Stimulated activated CD8-positive, alpha-beta memory T cell treated with anti-CD3 and anti-CD28 coated beads, Interleukin-15, amount 100 ng/mL, for 1 hour (primary cell): ENCODE measurements at regions not wholly inside any gene's neighbourhood (a gene's known extent, or its start where the extent isn't known, plus 50 kb on each side); places are given as distances from the start of the nearest gene placed in this dataset.

ENCODE experiments used
- DNase-seq: peaks from one replicate; pipeline ENCODE4 v3.0.0-alpha.2; 2020; ENCODE audit warnings: low read depth

- DNase-seq = no peak
Observed at GRCh38 chr10:78742406-78742729, 326.4 kb upstream of the ZMIZ1 start.

- no peak for DNase-seq
Observed at GRCh38 chr10:78742730-78743615, 325.8 kb upstream of the ZMIZ1 start.

GRCh38 chr10:78744056-78744455, 324.7 kb upstream of the ZMIZ1 start:
- no peak for DNase-seq

GRCh38 chr10:78744491-78745090, 324.2 kb upstream of the ZMIZ1 start:
- DNase-seq = no peak

GRCh38 chr10:78745441-78745840, 323.3 kb upstream of the ZMIZ1 start:
- no peak for DNase-seq

GRCh38 chr10:78746155-78746763, 322.5 kb upstream of the ZMIZ1 start:
- no peak for DNase-seq

GRCh38 chr10:78747401-78748234, 321.1 kb upstream of the ZMIZ1 start:
- DNase-seq = no peak

GRCh38 chr10:78748235-78748533, 320.6 kb upstream of the ZMIZ1 start:
- no peak for DNase-seq

GRCh38 chr10:78749200-78749599, 319.6 kb upstream of the ZMIZ1 start:
- DNase-seq = no peak

GRCh38 chr10:78749898-78750297, 318.9 kb upstream of the ZMIZ1 start:
- no peak for DNase-seq

GRCh38 chr10:78750418-78750817, 318.3 kb upstream of the ZMIZ1 start:
- no peak for DNase-seq

- DNase-seq = no peak
Observed at GRCh38 chr10:78751716-78752115, 317.1 kb upstream of the ZMIZ1 start.

- no peak for DNase-seq
Observed at GRCh38 chr10:78752221-78752620, 316.5 kb upstream of the ZMIZ1 start.

GRCh38 chr10:78752708-78753107, 316.1 kb upstream of the ZMIZ1 start:
- DNase-seq = no peak

GRCh38 chr10:78754269-78755062, 314.3 kb upstream of the ZMIZ1 start:
- no peak for DNase-seq

- DNase-seq = no peak
Observed at GRCh38 chr10:78755063-78755701, 313.6 kb upstream of the ZMIZ1 start.

GRCh38 chr10:78755877-78756455, 312.8 kb upstream of the ZMIZ1 start:
- DNase-seq = no peak

- no peak for DNase-seq
Observed at GRCh38 chr10:78756604-78757343, 312.0 kb upstream of the ZMIZ1 start.

GRCh38 chr10:78757344-78757925, 311.3 kb upstream of the ZMIZ1 start:
- no peak for DNase-seq

- no peak for DNase-seq
Observed at GRCh38 chr10:78758176-78758575, 310.6 kb upstream of the ZMIZ1 start.
